ENCODE measurements at regions not wholly inside any gene's neighbourhood (a gene's known extent, or its start where the extent isn't known, plus 50 kb on each side); places are given as distances from the start of the nearest gene placed in this dataset.
"Not testable (repeated sequence)": the region's sequence is repeated elsewhere in the genome, so short reads cannot be mapped to it uniquely, and the experiment has no call there.

GRCh38 chr5:40274568-40274967, 405.1 kb upstream of the PTGER4 start:
- no peak for DNase-seq

DNA sequence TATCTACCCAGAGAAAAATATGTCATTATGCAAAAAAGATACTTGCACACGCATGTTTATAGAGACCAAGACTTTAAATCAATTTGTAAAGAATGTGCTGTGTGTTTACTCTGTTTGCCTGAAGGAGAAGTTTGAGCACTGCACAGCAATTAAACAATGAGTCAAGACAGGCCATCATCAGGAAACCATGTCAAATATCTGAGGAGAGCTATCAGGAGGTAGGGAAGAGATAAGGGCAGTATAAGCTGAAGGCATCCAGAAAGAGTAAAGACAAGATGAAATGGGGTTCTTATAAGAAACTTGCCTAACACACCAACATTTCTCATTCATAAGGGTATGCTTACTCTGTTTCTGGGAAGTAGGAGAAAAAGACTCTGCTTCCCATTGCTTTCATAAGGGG, 405.8 kb upstream of the PTGER4 start:
- no peak for DNase-seq

DNA sequence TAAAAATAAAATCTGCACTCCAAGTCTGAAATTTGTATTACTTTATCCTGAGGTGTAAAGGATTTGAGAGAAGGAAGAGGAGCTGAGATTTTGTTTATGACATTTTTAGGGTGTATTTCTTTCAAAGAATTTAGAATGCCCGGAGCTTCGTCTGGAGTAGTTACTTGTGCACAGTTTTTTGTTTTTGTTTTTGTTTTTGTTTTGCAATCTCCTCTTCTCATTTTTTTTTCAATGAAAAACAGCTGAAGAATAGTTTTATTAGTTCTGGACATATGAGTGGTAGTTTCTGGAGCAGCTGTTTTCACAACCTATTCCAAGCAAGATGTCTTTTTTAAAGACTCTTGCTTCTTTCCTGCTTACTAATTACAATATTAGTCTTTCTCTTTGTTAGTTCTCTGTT, 408.2 kb upstream of the PTGER4 start:
- no peak for DNase-seq

DNA sequence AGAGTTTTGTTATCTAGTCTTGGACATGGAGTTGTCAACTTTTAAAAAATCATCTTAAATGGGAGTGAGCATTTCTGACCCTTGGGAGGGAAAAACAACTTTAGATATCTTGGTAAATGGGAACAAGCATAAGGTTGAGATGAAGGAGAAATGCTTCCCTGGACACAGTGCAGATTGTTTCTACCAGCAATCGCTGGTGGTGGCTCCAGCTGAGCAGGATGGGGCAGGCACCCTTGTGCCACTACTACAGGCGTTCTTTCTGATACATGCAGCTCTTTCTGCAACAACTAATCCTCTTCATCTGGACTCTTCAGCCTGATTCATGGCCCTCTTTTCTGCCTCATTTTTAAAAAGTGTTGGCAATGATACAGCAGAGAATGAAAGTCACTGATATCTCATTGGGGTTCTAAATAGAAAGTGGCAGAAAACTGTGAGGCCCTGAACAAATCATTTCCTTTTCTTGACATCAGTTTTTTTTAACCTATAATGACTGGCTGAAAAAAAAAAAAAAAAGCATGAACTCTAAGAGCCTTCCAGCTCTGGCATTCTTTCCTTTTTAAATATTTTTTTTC, 409.4 kb upstream of the PTGER4 start:
- DNase-seq = no peak

DNA sequence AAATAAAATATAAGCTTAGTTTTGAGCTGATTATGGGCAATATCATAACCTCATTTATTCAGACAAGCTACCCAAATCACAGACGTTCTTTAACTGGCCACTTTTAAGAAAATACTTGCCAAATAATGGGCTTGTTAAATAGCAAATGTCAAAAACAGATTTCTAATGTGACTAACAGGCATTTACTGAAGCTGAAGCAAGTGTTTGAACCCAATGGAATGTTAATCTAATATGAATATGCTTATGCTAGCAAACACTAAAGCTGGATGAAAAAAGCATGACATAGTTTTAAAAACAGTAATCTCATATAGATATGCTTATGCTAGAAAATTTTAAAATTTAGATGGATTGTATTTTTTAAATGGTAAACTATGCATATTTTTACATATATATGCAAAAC, 411.6 kb upstream of the PTGER4 start:
- DNase-seq = no peak

- no peak for DNase-seq
These were observed 412.8 kb upstream of the PTGER4 start for GRCh38 chr5:40266952-40267351.

DNA sequence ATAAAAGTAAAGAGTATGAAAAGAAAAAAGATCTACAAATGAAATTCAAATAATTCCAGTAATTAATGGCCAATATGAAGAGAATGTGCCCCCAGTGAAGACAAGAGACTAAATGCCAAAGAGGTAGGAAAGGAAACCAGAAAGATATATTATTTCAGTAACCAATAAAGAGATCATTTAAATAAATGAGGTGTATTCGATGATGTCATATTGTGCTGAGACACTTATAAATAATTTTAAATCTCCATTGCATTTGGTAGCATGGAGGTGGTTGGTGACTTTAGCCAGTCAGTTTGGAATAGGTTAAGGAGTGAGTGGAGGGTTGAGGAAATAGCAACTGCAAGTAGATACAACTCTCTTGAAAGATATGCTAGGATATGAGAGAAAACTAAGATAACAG, 417.7 kb upstream of the PTGER4 start:
- DNase-seq = no peak

- no peak for DNase-seq
These were observed 419.4 kb upstream of the PTGER4 start for GRCh38 chr5:40260361-40260760.

DNA sequence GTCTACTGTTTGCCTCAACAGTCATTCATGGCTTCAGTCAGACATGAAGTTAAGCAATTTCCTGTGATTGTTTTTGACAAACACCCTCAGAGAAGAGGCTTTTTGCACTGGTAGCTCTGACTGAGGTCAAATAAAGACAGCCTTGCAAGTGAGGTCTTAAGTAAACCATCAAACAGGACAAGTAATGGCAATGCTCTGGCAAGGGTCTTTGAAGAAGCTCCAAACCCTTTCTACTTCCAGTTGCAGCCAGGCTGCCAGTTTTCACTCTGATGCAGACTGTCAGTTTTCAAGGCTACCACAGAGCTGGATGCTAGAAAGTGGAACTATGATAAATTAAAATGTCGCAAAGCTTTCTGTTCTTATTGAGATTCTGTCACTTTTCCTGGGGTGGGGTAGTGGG, 421.5 kb upstream of the PTGER4 start:
- no peak for DNase-seq

- no peak for DNase-seq
These were observed 439.0 kb upstream of the PTGER4 start for GRCh38 chr5:40240671-40241070.

GRCh38 chr5:40240111-40240510, 439.6 kb upstream of the PTGER4 start:
- DNase-seq = no peak

GRCh38 chr5:40238066-40238745, 441.5 kb upstream of the PTGER4 start:
- no peak for DNase-seq

DNA sequence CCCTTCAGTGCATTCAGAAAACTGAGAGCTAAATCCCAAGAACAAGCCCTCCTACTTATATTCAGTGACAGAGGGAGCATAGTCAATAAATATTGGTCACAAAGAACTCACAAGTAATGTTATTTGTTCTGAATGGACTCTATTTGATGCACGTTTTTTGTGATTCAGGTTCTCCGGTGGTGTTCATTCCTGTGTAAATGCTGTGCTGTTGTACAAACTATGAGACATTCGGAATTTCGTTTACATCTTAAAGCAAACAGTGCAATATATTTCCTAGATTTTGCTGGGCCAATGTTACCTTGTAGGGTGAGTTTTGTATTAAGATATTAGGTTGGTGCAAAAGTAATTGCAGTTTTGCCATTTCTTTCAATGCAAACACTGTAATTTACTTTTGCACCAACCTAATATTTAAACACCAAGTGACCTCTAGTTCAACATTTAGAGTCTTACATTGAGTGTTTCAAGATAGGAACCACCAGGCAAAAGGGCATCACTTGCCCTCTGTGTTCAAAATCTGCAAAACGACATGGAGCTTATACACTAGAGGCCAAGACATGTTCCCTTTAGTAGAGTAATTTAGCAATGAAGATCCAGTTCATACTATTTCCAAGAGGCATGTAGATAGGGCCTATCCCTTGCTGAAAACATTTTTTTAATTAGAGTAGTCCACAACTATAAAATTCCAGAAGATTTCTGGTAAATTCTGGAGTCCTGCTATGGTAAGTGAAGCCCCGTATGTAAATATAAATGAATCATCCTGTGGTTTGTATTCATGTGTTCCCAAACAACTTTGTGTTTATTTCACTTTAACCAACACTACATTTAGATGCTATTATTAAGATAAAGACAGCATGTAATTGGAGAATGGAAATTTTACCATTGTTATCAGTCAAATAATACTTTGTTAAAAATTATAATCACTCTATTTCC, 444.0 kb upstream of the PTGER4 start:
- DNase-seq = no peak

DNA sequence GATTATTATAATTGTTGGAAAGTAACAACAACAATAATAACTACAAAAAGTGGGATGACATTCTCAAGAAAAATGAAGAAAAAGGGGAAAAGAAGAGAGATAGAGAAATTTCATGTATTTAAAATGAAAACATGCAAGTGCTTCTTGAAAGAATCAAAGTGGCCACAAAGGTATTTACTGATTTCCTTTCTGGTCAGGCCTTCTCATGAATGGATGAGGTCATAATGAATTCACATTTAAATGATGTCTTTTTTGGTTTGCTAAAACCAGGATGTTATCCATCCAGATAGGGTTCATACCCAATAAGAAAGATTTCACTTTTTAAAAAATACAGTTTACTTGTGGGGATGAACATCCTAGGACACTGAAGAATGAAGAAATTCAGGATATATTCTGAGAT, 446.4 kb upstream of the PTGER4 start:
- no peak for DNase-seq

DNA sequence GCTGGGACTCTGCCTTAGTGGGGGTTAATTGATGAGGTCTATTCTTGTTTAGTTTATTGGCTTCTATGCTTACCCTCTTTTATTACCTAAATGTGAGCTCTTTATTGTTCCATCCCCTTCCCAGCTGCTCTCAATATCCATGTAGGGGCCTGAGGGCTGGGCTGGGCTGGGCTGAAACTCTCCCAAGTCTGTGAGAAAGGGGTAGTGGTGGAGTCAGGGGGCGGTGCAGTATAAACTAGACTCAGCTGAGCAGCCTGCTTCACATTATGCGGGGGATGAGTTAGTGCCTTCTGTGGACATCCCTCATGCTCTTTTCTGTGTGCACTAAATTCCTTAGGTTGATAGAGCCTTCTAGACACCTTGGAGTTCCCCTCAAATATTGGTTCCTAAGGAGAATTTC, 451.8 kb upstream of the PTGER4 start:
- peak; percentile 34 for DNase-seq

DNA sequence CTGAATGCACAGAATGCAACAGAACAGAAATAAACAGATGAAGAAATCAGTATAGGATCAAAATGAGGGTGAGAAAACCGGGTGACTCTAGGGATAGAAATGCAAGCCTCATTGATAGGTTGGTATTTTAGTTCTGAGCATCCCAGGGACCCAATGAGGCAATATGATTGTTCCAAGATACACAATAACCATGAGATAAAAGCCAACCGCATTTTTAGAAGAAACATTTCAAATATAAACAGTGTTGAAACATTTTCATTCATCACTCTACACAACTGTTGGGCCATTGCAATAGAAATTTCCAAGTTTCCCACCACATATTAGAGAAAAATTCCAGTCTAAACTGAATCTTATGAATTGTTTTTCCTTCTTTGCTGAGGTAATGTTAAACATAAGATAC, 452.3 kb upstream of the PTGER4 start:
- no peak for DNase-seq

DNA sequence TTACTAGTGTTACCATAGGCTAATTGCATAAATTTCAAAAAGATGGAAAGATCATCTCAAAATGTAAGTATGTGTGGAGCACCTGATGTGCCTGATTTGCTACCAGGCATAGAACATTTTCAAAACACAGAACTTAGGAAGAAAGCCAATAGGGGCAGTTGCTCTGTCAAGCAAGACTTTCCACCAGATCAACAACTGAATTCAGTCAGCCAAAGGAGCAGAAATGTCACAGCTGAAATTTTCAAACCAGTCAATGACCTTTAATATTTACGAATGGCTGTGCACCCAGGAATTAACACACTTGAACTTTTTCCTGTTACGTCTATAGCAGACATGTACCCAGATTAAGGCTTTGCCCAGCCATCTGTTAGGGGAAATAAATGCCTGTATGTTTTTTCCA, 452.8 kb upstream of the PTGER4 start:
- DNase-seq = no peak

DNA sequence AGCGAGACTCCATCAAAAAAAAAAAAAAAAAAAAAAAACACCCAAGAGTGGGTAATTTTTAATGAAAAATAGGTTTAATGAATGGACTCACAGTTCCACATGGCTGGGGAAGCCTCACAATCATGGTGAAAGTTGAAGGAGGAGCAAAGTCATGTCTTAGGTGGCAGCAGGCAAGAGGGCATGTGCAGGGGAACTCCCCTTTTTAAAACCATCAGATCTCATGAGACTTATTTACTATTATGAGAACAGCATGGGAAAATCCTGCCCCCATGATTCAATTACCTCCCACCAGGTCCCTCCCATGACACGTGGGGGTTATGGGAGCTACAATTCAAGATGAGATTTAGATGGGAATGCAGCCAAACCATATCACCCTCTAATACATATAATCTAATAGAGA, 454.6 kb upstream of the PTGER4 start:
- not testable (repeated sequence) for DNase-seq

DNA sequence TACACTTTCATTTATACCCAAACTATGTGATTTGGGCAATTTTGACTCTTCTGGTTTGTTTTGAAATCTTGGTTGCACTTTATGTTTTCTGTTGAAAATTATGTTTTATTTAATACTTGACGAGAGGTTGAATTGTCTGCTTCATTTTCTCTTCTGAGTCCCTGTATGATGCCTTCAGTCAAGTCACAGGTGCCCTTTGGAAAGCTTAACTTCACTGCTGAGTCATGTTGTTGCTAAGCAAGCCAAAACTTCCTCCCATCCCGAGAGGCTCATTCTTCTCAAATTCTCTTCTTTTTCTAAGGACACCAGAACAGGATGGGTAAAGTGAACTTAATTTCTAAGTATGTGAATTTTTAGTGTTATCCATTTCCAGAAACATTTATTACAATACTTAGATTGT, 455.3 kb upstream of the PTGER4 start:
- no peak for DNase-seq

DNA sequence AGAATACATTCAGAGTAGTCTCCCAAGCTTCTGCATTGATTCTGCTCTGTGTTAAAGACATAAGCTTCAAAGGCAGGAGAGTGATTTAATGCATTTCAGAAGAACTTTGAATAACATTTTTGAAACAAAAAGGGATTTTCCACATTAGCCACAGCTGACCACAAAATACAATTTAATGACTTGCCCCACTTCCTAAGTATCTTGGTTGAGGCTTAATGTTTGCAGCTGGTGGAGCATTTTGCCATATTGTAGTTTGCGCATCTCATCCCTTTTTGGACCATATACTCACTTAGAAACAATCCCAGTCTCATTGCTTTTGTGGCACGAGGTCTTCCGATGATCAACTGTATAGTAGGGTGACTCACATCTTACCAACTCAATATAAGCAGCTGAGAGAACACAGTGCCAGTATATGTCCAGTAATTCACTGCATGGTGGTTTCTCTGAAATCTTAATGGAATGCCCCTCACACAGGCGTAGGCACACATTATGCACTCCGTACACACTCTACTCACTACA, 455.8 kb upstream of the PTGER4 start:
- DNase-seq = no peak

DNA sequence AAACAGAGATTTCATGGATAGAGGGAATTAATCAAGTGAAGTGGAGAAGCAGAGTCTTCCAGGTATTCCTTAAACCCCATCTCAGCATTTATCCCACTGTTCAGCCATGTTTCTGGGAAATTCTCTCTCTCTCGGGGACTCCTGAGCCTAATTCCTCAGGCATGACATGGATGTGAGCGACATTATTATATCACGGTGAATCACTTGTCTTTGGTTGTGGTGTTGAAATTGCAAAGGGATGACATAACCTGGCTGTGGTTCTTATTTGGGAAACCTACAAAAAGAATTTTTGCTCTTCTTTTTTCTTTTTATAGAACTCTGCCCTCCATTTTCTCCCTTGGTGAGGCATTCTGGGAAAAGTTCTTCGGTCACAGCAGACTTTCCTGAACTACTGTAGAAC, 457.9 kb upstream of the PTGER4 start:
- DNase-seq = no peak

- no peak for DNase-seq
These were observed 458.5 kb upstream of the PTGER4 start for GRCh38 chr5:40221255-40221654.

DNA sequence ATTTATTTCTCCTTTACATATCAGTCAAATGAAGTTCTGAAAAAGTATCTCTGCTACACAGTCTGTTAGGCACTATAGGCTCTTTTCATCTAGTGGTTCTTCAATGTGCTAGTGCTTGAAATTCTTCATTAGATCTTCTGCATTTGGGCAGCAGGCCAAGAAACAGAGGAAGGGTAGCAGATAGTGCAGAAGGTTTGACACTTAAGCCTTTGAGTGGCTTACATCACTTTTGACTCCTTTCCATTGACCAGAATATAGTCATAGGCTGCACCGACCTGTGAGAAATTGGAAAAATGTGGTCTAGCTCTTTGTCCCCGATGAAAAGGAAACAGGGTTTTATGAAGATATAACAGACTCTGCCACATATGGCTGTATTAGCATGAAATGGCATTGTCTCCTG, 459.5 kb upstream of the PTGER4 start:
- no peak for DNase-seq

DNA sequence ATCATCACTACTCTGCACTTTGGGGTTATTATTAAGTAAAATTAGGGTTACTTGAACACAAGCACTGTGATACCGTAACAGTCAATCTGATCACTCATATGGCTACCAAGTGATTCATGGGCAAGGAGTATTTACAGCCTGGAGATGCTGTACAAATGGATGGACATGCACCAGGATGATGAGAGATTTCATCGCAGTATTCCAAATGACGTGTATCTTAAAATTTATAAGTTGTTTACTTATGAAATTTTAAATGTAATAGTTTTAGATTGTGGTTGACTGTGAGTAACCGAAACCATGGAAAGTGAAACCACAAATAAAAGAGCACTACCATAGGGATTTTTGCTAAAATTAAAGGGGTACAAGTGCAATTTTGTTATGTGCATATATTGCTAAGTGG, 462.2 kb upstream of the PTGER4 start:
- DNase-seq = no peak

All from left hindlimb (tissue), 1 donor.